ENCODE measurements at regions not wholly inside any gene's neighbourhood (a gene's known extent, or its start where the extent isn't known, plus 50 kb on each side); places are given as distances from the start of the nearest gene placed in this dataset.

- TF ChIP-seq ZFP3 (CRISPR knock-in tag; IDR thresholded peaks at IDR 0.05): no peak
- TF ChIP-seq OSR1 (CRISPR knock-in tag; IDR thresholded peaks at IDR 0.05): no peak
- TF ChIP-seq BACH2 (CRISPR knock-in tag; IDR thresholded peaks at IDR 0.05; ENCODE audit: borderline replicate concordance): no peak
- TF ChIP-seq, protein P1, sequence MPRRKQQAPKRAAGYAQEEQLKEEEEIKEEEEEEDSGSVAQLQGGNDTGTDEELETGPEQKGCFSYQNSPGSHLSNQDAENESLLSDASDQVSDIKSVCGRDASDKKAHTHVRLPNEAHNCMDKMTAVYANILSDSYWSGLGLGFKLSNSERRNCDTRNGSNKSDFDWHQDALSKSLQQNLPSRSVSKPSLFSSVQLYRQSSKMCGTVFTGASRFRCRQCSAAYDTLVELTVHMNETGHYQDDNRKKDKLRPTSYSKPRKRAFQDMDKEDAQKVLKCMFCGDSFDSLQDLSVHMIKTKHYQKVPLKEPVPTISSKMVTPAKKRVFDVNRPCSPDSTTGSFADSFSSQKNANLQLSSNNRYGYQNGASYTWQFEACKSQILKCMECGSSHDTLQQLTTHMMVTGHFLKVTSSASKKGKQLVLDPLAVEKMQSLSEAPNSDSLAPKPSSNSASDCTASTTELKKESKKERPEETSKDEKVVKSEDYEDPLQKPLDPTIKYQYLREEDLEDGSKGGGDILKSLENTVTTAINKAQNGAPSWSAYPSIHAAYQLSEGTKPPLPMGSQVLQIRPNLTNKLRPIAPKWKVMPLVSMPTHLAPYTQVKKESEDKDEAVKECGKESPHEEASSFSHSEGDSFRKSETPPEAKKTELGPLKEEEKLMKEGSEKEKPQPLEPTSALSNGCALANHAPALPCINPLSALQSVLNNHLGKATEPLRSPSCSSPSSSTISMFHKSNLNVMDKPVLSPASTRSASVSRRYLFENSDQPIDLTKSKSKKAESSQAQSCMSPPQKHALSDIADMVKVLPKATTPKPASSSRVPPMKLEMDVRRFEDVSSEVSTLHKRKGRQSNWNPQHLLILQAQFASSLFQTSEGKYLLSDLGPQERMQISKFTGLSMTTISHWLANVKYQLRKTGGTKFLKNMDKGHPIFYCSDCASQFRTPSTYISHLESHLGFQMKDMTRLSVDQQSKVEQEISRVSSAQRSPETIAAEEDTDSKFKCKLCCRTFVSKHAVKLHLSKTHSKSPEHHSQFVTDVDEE (CRISPR knock-in tag; IDR thresholded peaks at IDR 0.05): no peak
- no peak for TF ChIP-seq ISL1 (CRISPR knock-in tag; IDR thresholded peaks at IDR 0.05)
- TF ChIP-seq CSDC2 (CRISPR knock-in tag; IDR thresholded peaks at IDR 0.05): no peak
- TF ChIP-seq, protein P2, sequence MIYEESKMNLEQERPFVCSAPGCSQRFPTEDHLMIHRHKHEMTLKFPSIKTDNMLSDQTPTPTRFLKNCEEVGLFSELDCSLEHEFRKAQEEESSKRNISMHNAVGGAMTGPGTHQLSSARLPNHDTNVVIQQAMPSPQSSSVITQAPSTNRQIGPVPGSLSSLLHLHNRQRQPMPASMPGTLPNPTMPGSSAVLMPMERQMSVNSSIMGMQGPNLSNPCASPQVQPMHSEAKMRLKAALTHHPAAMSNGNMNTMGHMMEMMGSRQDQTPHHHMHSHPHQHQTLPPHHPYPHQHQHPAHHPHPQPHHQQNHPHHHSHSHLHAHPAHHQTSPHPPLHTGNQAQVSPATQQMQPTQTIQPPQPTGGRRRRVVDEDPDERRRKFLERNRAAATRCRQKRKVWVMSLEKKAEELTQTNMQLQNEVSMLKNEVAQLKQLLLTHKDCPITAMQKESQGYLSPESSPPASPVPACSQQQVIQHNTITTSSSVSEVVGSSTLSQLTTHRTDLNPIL (CRISPR knock-in tag; IDR thresholded peaks at IDR 0.05; ENCODE audit: low read depth): no peak
- TF ChIP-seq RARB (CRISPR knock-in tag; IDR thresholded peaks at IDR 0.05): no peak
- TF ChIP-seq SNAI2 (CRISPR knock-in tag; IDR thresholded peaks at IDR 0.05): no peak
- TF ChIP-seq ZNF565 (CRISPR knock-in tag; conservative IDR thresholded peaks at IDR 0.05; ENCODE audit: low read depth): no peak
- TF ChIP-seq PATZ1 (CRISPR knock-in tag; IDR thresholded peaks at IDR 0.05; ENCODE audit: borderline replicate concordance): no peak
- no peak for TF ChIP-seq GLIS3 (CRISPR knock-in tag; IDR thresholded peaks at IDR 0.05)
- TF ChIP-seq, protein P3, sequence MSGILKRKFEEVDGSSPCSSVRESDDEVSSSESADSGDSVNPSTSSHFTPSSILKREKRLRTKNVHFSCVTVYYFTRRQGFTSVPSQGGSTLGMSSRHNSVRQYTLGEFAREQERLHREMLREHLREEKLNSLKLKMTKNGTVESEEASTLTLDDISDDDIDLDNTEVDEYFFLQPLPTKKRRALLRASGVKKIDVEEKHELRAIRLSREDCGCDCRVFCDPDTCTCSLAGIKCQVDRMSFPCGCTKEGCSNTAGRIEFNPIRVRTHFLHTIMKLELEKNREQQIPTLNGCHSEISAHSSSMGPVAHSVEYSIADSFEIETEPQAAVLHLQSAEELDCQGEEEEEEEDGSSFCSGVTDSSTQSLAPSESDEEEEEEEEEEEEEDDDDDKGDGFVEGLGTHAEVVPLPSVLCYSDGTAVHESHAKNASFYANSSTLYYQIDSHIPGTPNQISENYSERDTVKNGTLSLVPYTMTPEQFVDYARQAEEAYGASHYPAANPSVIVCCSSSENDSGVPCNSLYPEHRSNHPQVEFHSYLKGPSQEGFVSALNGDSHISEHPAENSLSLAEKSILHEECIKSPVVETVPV (CRISPR knock-in tag; IDR thresholded peaks at IDR 0.05): no peak
- no peak for TF ChIP-seq POU6F1 (CRISPR knock-in tag; IDR thresholded peaks at IDR 0.05; ENCODE audit: borderline replicate concordance, low read depth)
- no peak for TF ChIP-seq ARNTL (CRISPR knock-in tag; IDR thresholded peaks at IDR 0.05; ENCODE audit: borderline replicate concordance, low read depth)
- no peak for TF ChIP-seq ZNF70 (CRISPR knock-in tag; IDR thresholded peaks at IDR 0.05)
- no peak for TF ChIP-seq PPARA (CRISPR knock-in tag; IDR thresholded peaks at IDR 0.05; ENCODE audit: borderline replicate concordance)
- TF ChIP-seq TCF4 (CRISPR knock-in tag; IDR thresholded peaks at IDR 0.05; ENCODE audit: borderline replicate concordance): no peak
- ATAC-seq: no peak
These were observed 1276.9 kb downstream of the TBC1D22A start for GRCh38 chr22:48039326-48039725.

DNA sequence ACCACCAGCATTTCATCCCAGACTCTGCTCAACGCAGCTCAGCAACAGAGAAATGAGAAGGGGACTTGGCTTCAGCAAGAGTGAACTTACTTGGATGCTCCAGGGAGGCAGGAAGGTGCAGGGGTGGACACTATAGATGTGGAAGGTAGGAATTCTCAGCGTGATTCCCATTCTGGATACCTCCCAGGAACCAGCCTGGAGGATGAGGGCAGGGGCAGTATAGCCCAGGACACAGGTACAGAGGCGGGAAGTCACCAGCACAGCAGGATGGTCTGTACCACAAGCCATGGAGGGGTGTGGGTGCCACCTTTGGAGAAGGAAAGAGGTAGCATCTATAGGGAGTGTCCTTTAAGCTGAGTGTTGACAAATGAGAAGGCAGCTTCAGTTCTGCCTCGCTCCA lies 1275.2 kb downstream of the TBC1D22A start:
- TF ChIP-seq GLIS3 (CRISPR knock-in tag; IDR thresholded peaks at IDR 0.05) (no peak), ZNF8 (CRISPR knock-in tag; IDR thresholded peaks at IDR 0.05) (no peak), CSDC2 (CRISPR knock-in tag; IDR thresholded peaks at IDR 0.05) (no peak), TCF4 (CRISPR knock-in tag; IDR thresholded peaks at IDR 0.05; ENCODE audit: borderline replicate concordance) (no peak), ZNF565 (CRISPR knock-in tag; conservative IDR thresholded peaks at IDR 0.05; ENCODE audit: low read depth) (no peak)
- ATAC-seq: no peak

GRCh38 chr22:48035897-48036296 lies 1273.4 kb downstream of the TBC1D22A start:
- no peak for ATAC-seq
- no peak for TF ChIP-seq ZNF70 (CRISPR knock-in tag; IDR thresholded peaks at IDR 0.05)
- no peak for TF ChIP-seq OSR1 (CRISPR knock-in tag; IDR thresholded peaks at IDR 0.05)
- TF ChIP-seq ZFP30 (CRISPR knock-in tag; IDR thresholded peaks at IDR 0.05): no peak
- TF ChIP-seq TOX (CRISPR knock-in tag; IDR thresholded peaks at IDR 0.05; ENCODE audit: borderline replicate concordance): no peak
- no peak for TF ChIP-seq SNAI2 (CRISPR knock-in tag; IDR thresholded peaks at IDR 0.05)
- TF ChIP-seq PATZ1 (CRISPR knock-in tag; IDR thresholded peaks at IDR 0.05; ENCODE audit: borderline replicate concordance): no peak

All from SK-N-SH treated with all-trans-retinoic acid at 6 μM for 48 hours (cell line).